AG04449 (cell line): ENCODE measurements at regions not wholly inside any gene's neighbourhood (a gene's known extent, or its start where the extent isn't known, plus 50 kb on each side); places are given as distances from the start of the nearest gene placed in this dataset.

Source experiments
- CTCF ChIA-PET: fragments of 350-600 bp; formaldehyde crosslinking; extraction: SDS; loops from one replicate; lab custom pipeline; 2021; ENCODE audit warnings: antibody characterized with exemption; lab: Yijun Ruan, JAX
- POLR2A ChIA-PET: fragments of 400-600, 350-600 bp; formaldehyde crosslinking; extraction: SDS; loops from one replicate; lab custom pipeline; 2020; ENCODE audit warnings: antibody characterized with exemption, inconsistent platforms; lab: Yijun Ruan, JAX
- DNase-seq: peaks from one replicate; pipeline ENCODE4 v3.0.0-alpha.2; 2010; ENCODE audit warnings: low read depth, low spot score
- H3K4me3 ChIP-seq: 2 replicates; pipeline ENCODE4 v1.5.1; 2011; ENCODE audit warnings: low read depth, mild to moderate bottlenecking, control low read depth, low read length
- TF ChIP-seq, protein P1 (sequence below): IDR thresholded peaks from one replicate; pipeline ENCODE4 v1.5.1; 2011; ENCODE audit warnings: mild to moderate bottlenecking, moderate library complexity, low read length, control low read depth, inconsistent platforms; ENCODE audit not compliant: insufficient read depth; ENCODE audit errors: missing control alignments

- no peak for DNase-seq
- H3K4me3 ChIP-seq, result no peak overlapping the region
- TF ChIP-seq, protein P1, sequence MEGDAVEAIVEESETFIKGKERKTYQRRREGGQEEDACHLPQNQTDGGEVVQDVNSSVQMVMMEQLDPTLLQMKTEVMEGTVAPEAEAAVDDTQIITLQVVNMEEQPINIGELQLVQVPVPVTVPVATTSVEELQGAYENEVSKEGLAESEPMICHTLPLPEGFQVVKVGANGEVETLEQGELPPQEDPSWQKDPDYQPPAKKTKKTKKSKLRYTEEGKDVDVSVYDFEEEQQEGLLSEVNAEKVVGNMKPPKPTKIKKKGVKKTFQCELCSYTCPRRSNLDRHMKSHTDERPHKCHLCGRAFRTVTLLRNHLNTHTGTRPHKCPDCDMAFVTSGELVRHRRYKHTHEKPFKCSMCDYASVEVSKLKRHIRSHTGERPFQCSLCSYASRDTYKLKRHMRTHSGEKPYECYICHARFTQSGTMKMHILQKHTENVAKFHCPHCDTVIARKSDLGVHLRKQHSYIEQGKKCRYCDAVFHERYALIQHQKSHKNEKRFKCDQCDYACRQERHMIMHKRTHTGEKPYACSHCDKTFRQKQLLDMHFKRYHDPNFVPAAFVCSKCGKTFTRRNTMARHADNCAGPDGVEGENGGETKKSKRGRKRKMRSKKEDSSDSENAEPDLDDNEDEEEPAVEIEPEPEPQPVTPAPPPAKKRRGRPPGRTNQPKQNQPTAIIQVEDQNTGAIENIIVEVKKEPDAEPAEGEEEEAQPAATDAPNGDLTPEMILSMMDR, result no peak
- POLR2A ChIA-PET, result no interaction called here
- CTCF ChIA-PET, result no interaction called here
Observed at GRCh38 chr7:156459067-156459466, 181.5 kb upstream of the RNF32 start.

- ChIA-PET CTCF (no interaction called here), POLR2A (no interaction called here)
- DNase-seq, result no peak
Observed at GRCh38 chr7:156458011-156458410, 182.6 kb upstream of the RNF32 start.

DNA sequence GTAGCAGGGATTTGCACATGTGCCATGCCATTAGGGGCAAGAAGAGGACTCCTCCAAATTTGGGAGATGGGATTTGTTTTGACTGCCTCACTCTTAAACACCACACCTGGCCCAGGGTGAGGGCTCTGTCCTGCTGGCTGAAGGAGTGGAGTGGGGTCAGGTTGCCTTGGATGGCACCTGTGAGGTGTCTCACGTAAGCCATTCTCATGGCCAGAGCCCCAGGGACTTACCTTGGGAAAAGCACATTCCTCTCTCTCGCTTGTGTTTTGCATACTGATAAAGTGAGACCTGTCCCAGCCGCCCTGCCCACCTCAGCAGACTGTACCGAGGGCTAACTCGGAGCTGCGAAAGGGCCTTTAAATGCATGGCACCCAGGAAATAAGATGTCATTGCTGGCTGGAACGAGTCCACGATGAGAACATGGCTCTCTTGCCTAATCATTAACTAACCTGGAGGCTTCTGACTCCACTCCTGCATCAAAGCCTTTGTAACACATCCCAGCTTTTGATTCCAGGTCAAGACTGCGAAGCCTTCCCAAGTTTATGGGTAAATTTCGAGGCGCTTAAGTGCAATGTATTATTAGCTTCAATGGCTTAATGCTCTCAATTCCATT is 184.0 kb upstream of the RNF32 start:
- no peak for DNase-seq
- CTCF ChIA-PET, result no interaction called here
- no peak overlapping the region for H3K4me3 ChIP-seq
- TF ChIP-seq, protein P1, result no peak
- POLR2A ChIA-PET, result no interaction called here

More at GRCh38 chr7:156458011-156458410, 182.6 kb upstream of the RNF32 start:
- H3K4me3 ChIP-seq, result no peak overlapping the region
- TF ChIP-seq, protein P1, result no peak

DNA sequence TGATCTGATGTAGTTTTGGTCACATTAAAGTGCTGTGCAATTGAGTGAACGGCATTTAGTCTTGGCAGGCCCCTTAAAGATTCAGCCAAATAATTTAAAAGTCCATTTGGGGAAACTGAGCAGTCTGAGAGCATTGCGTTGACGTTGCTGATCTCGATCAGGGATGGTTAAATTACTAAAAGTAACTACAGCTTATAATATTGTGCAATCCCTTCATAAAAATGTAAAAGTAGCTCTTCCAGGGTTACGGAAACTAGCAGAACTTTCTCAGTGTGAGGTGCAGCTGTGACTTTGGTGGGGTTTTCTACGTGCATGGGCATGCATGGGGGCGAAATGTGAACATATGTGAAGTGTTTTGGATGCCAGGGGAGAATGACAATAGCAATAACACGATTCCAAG is 184.5 kb upstream of the RNF32 start:
- no peak for DNase-seq
- H3K4me3 ChIP-seq, result no peak overlapping the region
- ChIA-PET CTCF (no interaction called here), POLR2A (no interaction called here)
- TF ChIP-seq, protein P1, result no peak

- CTCF ChIA-PET, result no interaction called here
- POLR2A ChIA-PET, result no interaction called here
- no peak for DNase-seq
- no peak overlapping the region for H3K4me3 ChIP-seq
- TF ChIP-seq, protein P1, result no peak
Observed at GRCh38 chr7:156450473-156450872, 190.1 kb upstream of the RNF32 start.

DNA sequence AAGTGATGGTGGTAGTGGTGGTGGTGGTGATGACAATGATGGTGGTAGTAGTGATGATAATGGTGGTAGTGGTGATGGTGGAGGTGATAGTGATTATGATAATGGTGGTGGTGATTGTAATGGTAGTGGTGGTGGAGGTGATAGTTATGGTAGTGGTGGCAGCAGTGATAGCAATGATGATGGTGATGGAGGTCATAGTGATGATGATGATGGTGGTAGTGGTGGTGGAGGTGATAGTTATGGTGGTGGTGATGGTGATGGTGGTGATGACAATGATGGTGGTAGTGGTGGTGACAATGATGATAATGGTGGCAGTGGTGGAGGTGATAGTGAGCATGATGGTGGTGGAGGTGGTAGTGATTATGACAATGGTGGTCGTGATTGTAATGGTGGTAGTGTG is 191.7 kb upstream of the RNF32 start:
- no peak for DNase-seq
- POLR2A ChIA-PET, result no interaction called here
- CTCF ChIA-PET, result no interaction called here
- TF ChIP-seq, protein P1, result no peak
- H3K4me3 ChIP-seq, result no peak overlapping the region
